GM21825 (cell line): ENCODE measurements at regions not wholly inside any gene's neighbourhood (a gene's known extent, or its start where the extent isn't known, plus 50 kb on each side); places are given as distances from the start of the nearest gene placed in this dataset.
A peak's percentile ranks its signal among the peaks of the same experiment; 100 is the strongest.

ENCODE experiments used
- ATAC-seq: cut with Tn5 transposase; IDR thresholded peaks from one replicate; pipeline ENCODE4 v1.9.1; 2021; ENCODE audit warnings: mild to moderate bottlenecking, moderate library complexity; ENCODE audit not compliant: unreplicated experiment

DNA sequence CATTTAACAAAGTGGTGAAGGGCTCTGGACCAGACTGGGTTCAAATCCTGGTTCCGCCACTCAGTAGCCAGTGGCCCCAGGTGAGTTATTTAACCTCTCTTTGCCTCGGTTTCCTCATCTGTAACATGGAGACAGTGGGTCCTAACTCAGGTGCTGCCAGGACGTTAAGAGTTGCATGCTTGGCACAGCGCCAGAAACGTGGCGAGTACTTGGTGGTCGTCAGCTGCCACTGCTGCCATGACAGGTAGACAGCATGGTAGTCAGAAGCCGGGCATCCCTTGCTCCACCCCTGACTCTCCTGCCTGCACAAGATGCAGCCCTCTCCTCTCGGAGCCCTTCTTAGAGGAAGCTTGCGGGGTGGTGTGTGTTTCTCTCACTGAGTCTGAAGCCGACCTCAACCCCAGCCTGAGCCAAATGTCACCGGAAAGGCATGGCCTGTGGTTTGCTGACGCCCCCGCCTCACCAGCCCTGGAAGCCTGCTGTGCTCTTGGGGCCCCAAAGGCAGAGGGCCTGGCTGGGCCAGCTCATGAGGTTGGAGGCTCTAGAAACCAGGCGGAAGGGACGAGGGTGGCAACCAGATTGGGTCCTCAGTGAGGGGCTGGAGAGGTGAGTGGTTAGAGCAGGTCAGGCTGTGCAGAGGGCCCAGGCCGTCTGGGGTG lies 160.8 kb upstream of the TLE3 start:
- peak; percentile 41 for ATAC-seq

DNA sequence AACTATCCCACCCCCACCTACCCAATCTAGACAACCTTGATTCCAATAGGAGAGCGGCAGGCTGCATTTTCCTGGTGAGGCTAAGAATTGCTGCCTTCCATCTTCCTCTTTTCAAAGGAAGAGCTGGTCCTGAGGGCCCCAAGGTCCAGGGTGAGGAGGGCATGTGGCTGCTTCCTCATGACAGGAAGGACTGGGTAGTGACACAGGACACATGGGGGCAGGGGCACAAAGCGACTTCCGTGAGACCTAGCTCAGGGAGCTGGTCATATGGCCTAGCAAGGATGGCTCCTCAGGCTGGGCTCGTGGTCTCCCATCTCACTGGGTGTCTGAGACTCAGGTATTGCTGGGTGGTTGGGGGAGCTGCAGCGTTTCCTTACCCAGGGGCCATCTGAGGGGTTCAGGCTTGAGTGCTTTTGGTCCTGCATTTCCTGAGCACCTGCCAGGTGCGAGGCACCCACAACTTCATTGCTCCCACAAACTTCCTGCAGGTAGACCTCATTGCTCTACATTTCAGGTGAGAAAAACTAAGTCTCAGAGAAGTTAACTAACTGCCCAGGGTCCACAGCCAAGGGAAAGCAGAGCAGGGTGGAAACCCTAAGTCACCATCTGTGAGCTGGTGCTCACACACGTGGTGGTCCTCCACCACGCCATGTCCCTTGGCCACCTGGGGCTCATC lies 160.0 kb upstream of the TLE3 start:
- no peak for ATAC-seq

DNA sequence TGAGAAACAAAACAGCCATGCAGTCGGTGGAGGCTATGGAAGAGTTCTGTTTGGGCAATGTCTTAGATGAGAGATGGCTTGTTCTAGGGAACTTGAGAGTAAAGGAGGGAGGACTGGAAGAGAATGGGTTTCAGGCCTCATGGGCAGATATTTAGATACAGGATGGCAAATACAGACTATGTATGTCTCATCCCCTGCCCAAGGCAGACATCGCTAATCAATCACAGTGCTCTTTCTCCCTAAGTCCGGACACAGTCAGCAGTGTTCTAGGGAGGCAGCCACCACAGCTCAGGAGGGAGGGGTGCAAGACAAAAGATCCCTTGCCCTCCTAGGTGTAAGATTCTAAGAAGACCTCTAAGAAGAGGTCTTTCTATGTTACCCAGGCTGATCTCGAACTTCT lies 159.3 kb upstream of the TLE3 start:
- no peak for ATAC-seq

DNA sequence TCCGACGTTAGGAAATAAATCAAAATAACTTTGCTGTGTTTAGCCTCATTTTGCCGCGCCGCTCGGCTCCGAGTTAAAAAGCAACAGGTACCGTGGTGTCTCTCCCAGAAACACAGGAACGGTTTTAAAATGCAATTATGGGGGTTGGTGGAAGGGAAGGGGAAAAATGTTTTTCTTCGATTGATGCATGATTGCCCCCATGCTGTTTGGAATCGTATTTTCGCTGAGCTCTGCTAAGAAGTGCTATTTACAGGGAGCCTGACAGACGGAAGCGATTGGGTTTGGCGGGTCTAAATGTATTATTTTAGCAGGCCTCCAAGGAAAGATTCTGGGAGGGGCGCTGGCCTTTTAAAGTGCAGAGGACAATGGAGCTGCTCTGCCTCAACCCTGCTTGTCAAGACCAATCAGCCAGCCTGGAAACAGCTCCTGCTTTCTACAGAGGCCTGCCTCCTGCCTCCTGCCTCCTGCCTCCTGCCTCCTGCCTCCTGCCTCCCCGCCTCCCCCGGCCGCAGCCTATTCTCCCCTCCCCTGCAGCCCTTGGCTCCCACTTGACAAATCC lies 156.7 kb upstream of the TLE3 start:
- ATAC-seq: no peak

DNA sequence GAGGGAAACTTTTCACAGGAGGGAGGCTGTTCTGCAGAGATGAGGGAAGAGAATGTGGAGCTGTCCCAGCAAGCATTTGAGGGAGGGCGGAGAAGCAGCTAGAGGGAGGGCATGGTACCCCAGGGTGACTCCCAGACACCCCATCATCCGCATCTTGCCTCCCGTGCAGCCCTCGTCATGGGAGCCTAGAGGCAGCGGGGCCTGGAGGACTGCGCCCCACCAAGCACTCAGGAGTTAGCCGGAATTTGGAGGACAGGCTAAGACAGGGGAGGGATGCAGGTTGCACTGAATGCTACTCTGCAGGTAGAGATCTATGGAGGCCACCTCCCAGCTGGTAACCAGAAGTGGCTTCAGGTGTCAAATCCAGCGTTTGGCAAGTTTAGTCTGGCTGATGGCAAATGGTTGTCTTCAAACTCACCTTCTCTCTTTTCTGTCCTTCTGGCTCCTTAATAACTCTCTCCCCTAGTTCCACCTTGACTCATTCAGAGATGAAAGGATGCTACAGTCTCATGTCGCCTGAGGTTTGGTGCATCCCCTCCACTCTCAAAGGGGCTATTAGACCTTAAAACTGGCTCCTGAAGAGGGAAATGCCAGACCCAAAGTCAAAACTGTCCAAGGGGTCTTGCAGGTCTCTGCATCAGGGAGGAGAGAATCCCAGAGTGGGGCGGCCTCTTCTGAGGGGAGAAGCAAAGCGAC lies 155.9 kb upstream of the TLE3 start:
- no peak for ATAC-seq

DNA sequence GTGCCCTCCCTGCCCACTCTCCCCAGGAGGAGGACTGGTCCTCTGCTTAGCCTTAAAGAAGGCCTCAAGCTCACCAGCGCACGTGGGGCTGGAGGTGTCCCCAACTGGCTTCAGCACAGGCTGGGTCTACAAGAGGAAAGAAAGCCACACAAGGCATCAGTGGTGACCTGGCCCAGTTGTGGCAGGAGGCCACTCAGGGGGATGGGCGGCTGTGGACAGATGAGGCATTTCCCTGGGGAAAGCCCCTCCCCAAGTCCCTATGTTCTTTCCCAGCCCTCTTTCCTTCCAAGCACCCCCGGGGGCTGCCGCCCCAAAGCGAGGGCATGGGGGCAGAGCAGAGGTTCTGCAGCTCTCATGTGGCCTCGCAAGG lies 155.2 kb upstream of the TLE3 start:
- ATAC-seq: no peak

DNA sequence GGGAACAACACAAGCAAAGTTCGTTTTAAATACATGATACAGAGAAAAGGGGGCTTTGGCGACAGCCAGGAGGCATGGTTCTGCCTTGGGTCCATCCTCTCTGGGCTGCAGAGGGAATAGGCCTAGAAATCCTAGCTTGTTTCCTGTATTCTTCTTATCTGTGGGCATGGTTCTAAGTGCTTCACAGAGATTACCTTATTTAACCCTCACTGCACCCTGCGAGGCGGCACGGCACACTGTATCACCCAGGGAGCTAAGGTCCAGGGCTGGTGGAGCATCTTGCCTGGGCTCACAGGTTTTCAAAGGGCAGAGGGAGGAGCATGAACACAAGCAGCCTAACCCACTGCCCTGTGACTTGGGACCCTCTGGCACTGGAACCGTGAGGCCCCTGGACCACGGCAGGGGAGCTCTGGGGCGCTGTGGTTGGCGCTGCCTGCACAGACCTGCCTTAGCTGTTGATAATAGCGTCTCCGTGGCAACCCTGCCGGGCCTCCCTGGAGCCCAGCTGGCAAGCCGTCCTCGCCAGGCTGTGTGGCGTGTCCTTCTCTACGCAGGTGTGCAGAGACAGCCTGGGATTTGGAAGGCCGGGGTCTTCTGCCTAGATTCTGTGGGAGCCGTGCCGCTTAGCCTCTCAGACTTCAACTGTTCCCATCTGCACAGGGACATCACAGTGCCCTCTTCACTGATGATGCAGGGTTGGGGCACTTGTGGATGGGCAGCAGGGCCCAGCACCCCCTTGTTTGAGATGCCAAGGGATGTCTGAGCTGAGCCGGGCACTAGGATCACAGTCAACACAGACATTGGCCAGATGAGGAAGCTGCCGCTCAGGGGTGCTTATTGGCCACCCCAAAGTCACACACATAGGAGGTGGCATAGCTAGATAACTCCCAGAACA lies 154.6 kb upstream of the TLE3 start:
- ATAC-seq: no peak

DNA sequence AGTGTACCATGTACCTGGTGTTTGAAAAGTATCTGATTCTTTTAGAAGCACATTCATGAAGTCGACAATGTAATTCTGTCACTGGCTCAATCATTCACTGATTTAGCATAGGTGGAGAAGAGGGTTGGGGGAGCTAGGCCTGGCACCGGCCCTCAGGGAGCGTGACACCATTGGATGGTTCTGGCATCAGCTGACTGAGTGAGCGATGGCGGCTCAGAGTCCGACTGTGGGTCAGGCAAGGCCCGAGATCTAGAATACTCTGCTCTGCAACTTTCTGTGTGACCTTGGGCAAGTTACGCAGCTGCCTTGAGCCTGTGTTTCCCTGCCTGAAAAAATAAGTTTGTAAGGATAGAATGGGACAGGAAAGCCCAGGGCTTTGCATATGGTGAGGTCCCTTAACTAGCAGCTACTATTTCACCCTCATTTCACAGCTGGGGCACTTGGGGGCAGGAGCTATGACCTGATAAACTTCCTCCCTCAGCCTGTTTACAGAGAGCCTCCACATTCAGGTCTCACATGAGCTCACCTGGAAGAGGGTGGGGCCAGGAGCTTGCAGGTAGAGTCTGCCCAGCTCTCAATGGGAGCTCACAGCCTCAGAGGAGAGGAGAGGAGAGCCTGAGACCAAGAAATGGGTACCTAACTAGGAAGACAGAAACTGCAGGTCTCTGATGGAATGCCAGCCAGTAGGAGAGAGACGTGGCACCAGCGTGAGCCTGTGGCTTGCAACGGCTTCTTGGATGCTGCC lies 153.7 kb upstream of the TLE3 start:
- ATAC-seq: no peak

DNA sequence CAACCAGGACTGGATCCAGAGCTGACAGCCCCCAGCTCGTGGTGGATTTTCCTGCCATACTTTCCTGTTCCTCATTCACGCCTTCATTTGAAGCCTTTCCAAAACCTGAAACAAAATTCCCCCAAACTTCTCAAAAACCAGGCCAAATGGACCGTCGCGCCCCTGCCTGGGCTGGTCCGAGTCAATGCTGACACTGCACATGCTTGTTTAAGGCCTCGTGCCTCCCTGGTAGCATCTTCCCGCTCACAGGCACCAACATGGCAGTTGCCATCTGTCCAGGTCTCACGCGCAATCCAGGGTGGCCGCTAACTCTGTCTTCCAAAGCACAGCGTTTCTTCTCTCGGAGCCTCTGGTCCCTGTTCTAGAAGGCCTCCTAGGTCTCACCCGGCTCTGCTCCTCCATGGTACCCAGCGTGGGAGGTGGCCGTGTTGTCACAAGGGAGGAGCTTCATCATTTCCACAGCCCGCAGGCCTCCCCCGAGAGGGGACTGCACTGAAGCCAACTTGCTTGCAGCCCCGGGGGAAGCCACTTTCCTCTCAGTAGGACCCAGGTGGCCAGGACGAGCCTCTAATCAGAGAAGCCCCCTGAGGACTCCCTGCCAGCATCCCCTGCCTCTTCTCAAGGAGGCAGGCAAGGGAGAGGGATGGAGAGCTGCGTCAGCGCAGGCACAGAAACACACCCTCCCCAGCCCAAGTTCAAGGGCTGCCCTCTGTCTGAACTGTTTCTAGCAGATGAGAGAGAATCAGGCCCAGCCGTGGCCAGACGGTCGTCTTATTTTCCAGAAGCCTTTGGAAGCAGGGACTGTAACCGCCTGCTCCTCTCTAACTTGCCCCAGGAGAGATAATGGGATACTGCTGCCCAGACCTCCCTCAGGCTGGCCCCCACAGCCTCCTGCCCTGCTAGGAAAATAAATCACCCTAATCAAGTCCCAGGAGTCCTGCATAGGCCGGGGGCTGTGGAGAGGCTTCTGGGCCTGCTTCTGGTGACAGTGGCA lies 152.8 kb upstream of the TLE3 start:
- ATAC-seq: no peak

DNA sequence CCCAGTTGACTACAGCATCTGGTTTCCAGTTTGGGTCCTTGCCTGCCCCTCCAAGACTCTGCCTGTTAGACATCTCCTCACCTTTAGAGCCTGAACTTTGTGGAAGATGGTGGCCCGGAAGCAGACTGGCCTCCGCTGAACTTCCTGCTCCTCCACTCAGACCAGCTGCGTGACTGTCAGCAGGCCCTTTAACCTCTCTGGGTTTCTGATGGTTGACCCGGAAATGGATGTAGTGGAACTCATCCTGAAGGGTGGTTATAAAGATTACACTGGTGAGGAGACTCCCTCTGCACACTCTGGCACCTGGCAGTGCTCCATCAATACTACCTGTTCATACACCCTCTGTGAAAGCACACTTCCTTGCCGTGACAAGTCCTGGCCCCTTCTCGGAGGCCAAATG lies 151.9 kb upstream of the TLE3 start:
- no peak for ATAC-seq

DNA sequence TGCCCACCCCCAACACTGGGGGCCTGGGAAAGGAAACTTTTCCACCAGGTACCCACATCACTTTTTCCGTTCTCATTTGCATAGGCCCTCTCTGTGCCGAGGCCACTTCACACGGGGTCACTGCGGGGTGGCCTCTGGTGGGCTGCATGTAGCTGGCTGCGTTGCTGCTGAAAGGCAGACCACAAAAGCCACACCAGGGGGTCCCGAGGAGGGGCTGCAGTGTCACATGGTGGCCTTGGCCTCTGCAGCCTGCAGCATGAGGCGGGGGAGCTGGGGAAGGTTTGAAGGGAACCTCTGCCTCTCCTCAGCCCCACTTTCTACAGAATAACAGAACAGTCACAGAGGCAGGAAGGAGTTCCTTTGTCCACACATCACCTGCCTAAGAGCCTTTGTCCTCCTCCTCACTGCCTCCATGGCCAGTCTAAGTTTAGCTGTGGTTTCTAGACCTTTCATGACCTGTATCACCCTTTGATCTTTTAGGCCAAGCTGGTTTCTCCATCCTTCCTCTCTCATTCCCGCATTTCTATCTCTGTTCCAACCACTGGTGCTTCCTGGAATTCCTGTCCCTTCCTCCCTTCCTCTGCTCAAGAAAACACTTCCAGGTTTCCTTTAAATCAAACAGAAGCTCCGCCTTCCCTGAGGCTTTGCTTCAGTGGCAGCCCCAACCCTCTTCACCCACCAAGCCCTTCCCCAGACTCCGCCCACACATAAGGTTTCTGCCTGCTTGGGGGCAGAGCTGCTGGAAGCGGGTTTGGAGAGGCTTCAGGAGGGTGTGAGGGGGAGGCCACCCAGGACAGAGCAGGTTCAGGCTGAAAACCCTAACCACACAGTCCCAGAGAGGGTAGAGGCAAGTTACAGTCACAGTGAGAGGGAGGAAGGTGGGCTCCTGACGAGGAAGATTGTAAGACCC lies 150.7 kb upstream of the TLE3 start:
- no peak for ATAC-seq

DNA sequence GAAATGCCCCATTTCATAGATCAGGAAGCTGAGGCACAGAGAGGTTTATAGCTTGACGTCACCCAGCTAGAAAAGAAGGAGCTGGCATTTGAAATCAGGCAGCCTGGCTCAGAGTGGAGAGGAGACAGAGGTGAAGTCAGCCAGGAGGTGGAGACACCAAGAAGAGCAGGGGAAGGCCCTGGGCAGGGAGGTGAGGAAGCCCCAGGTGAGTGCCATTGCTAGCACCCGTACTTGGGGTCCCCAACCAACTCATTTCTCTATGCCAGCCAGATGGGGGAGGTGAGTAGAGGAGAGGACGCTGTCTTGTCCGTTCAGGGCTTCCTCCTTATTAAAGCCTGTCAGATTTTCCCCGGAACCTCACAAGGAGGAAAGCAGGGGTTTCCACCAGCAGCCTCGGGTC lies 149.6 kb upstream of the TLE3 start:
- no peak for ATAC-seq

DNA sequence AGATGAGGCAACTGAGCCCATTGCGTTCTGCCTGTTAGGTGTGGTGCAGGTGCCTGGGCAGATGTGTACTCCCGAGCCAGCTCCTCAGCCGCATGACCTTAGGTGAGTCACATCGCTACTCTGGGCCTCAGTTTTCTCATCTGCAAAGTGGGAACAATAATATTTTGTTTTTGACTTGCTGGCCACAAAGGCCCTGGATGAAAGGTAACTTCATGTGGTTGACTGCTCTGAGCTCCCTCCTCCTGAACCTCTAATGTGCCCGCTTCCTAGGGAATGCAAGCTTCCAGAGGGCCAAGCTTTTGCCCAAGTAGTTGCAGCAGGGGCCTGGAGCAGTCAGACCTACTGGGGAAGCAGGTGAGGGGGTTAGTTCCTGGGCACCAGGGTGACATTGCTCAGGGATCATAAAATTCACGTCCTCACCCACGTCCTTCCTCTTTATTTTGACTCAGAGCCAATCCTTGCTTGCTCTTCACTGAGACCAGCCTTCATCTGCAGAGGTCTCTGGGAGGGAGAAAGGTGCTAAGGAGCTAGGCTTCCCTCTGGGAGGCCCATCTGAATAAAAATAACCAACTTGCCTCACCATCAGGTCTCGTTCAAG lies 149.0 kb upstream of the TLE3 start:
- ATAC-seq: no peak

DNA sequence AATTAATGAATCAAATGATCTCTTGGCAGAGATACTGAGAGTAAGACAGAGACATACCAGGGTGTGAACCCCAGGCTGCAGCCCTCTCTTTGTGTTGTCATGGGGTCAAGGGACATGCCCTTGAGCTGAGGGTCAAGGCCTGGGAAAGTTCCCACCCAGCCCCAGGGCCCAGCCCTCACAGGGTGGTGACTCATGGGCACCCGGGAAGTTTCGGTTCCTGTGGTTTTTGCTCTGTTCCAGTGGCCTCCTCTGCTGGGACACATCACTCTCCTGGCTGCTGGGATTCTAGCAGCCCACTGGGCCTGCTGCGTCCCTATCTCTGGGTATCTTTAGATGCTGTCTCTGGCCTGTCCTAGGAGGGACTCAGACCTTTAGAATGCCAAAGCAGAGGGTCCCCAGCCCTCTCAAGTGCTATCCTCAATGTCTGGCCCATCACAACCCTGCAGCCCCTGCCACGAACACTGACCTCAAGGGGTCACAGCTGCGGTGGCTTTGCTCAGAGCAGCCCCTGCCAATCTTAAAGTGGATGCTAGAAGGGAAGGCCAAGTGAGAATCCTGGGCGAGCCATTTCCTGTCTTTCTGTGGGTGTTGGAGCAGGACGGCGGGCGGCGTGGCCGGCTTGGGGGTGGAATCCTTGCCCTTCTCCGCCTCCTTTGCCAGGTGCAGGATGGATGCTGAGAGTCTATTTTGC lies 148.4 kb upstream of the TLE3 start:
- ATAC-seq: no peak

DNA sequence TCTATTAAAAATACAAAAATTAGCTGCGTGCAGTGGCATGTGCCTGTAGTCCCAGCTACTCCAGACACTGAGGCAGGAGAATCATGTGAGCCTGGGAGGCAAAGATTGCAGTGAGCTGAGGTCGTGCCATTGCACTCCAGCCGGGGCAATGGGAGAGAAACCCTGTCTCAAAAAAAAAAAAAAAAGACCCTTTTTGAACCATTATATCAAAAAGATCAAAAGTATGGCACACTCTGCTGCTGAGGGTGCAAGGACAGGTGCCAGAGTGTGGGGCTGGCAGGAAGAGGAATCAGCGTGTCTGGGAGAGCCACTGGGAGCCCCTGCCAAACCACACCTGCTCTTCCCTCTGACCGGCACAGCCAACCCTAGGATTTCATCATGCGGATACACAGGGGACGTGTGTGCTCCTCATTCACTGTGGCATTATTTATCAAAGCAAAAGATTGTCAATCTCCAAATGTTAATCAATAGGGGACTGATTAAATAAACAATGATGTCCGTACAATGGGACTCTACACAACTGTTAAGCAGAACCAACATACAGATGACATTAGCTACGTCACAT lies 147.3 kb upstream of the TLE3 start:
- ATAC-seq: no peak

DNA sequence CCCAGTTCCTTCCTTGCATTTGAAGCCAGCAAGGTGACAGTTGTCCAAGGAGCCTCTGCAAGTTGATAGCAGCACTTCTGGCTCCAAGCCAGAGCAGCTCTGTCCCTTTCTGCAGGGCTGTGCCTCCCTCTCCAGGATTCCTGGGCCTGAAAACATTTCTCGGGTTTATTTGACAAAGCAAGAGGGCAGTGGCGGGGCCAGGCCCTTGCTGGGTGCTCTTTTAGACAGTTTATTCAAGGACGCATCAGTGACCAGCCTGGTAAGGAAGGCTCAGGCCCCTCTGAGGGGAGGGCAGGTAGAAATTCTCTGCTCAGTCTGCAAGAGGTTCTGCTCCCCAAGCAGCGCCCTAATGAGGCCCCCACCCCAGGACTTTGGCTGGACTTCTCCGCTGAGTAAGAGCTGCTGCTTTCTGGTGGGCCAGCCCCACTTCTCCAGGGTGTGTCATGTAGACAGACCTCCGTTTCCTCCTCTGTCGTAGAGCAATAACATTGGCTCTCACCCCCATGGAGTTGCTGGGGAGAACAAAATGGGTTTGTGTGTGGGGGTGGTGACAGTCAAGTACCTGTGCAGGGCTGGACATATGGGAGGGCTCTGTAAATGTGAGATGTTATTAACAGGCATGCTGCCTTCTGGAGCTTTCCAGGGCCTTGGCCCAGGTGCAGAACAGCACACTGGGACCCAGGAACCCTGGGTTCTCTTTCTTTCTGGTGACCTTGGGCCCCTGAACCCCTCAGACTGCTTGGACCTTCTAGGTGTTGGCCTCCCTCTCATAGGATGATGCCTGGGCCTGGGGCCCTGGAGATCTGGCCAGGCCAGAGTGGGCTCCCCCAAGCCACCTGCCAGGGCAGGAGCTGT lies 146.2 kb upstream of the TLE3 start:
- ATAC-seq: no peak
